HUDEP-2 (cell line): ENCODE measurements at regions not wholly inside any gene's neighbourhood (a gene's known extent, or its start where the extent isn't known, plus 50 kb on each side); places are given as distances from the start of the nearest gene placed in this dataset.

Experiments used
- DNase-seq, 76 experiments: peaks; one replicate each; lab custom pipeline; 2025; ENCODE audit not compliant: unreplicated experiment in 76 of 76; lab: John Stamatoyannopoulos, UW

GRCh38 chr18:65567372-65567771 lies 183.4 kb upstream of the CDH7 start:
- no peak for DNase-seq

GRCh38 chr18:65548316-65548715 lies 202.5 kb upstream of the CDH7 start:
- no peak for DNase-seq

GRCh38 chr18:65547046-65547445 lies 203.8 kb upstream of the CDH7 start:
- no peak for DNase-seq

- DNase-seq: no peak
These were observed 206.1 kb upstream of the CDH7 start for GRCh38 chr18:65544701-65545100.

GRCh38 chr18:65527879-65528633 lies 222.8 kb upstream of the CDH7 start:
- DNase-seq: no peak

GRCh38 chr18:65526099-65526498 lies 224.7 kb upstream of the CDH7 start:
- DNase-seq: no peak

- no peak for DNase-seq
These were observed 227.4 kb upstream of the CDH7 start for GRCh38 chr18:65523461-65523860.

- no peak for DNase-seq
These were observed 227.9 kb upstream of the CDH7 start for GRCh38 chr18:65522907-65523306.

- no peak for DNase-seq
These were observed 234.6 kb upstream of the CDH7 start for GRCh38 chr18:65516209-65516608.

- no peak for DNase-seq
These were observed 252.2 kb upstream of the CDH7 start for GRCh38 chr18:65498605-65499004.

GRCh38 chr18:65487569-65487968 lies 263.2 kb upstream of the CDH7 start:
- no peak for DNase-seq

- no peak for DNase-seq
These were observed 273.4 kb upstream of the CDH7 start for GRCh38 chr18:65477455-65477854.

GRCh38 chr18:65468881-65469280 lies 281.9 kb upstream of the CDH7 start:
- DNase-seq: no peak

GRCh38 chr18:65464361-65464760 lies 286.5 kb upstream of the CDH7 start:
- DNase-seq: no peak

GRCh38 chr18:65459741-65460140 lies 291.1 kb upstream of the CDH7 start:
- no peak for DNase-seq

- DNase-seq: no peak
These were observed 291.9 kb upstream of the CDH7 start for GRCh38 chr18:65458871-65459270.

- no peak for DNase-seq
These were observed 311.6 kb upstream of the CDH7 start for GRCh38 chr18:65439188-65439587.

- DNase-seq: no peak
These were observed 314.4 kb upstream of the CDH7 start for GRCh38 chr18:65436430-65436829.

- no peak for DNase-seq
These were observed 315.3 kb upstream of the CDH7 start for GRCh38 chr18:65435534-65435933.

- DNase-seq: no peak
These were observed 321.2 kb upstream of the CDH7 start for GRCh38 chr18:65429601-65430000.

GRCh38 chr18:65425366-65425765 lies 325.4 kb upstream of the CDH7 start:
- DNase-seq: no peak

- DNase-seq: no peak
These were observed 327.0 kb upstream of the CDH7 start for GRCh38 chr18:65423776-65424175.

- no peak for DNase-seq
These were observed 328.2 kb upstream of the CDH7 start for GRCh38 chr18:65422544-65423136.
